ENCODE measurements at regions not wholly inside any gene's neighbourhood (a gene's known extent, or its start where the extent isn't known, plus 50 kb on each side); places are given as distances from the start of the nearest gene placed in this dataset.
"Not testable (repeated sequence)": the region's sequence is repeated elsewhere in the genome, so short reads cannot be mapped to it uniquely, and the experiment has no call there.

DNA sequence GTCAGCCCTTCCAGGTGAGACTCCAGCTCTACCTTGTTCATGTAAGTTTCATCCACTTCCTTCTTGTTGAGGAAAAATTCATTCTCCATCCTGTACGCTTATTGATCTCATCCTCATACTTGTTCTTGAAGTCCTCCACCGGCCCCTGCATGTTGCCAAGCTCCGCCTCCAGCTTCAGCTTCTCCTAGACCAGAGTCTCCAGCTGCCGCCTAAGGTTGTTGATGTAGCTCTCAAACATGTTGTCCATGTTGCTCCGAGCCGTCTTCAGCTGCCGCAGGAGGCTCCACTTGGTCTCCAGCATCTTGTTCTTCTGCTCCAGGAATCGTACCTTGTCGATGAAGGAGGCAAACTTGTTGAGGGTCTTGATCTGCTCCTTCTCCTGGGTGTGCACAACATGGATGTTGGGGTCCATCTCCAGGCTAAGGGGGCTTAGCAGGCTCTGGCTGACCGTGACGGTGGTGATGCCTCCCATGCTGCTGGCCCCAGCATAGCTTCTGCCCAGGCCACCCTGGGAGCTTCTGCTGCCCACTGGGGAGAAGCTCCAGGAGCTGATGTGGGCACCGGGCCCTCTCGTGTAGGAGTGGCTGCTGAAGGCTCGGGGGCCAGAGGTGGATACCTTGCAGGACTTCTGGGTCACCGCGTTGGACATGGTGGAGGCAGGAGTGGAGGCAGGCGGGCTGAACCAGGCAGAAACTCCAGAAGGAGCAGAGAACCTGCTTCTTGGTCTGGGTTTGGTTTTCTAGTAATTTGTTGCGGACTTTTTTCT lies 422.6 kb upstream of the ARPP21 start:
- DNase-seq, result no peak

DNA sequence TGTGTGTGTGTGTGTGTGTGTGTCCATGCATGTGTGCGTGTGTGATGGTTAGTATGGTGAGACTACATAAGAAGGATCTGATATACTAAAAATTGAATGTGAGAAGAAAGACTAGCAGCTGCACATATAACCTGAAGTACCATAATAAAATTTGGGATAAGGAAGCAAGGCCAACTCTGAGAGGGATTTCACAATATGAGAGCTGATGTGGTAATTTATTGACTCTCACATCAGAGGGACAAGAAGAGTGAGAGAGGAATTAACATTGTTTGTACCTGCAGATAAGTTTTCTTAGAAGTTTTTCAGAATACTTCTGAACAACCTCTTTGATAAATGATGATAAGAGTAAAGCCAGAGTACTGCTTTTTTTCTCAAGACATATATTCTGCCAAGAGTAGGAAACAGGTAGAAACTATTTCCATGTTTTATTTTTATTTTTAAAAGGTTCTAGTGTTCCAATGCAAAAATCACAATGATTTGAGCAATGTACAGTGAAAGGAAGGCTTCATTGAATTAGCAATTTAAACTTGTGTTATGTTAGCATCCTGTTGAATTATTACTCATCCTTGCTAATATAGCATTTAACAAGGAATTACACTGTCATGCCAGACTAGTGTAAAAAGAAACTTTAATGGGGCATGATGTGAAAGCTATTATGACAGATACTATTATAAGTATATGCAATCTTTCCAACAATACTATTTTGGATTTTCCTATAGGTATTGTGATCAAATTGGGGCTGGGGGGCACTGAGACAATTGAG lies 415.5 kb upstream of the ARPP21 start:
- DNase-seq, result no peak

DNA sequence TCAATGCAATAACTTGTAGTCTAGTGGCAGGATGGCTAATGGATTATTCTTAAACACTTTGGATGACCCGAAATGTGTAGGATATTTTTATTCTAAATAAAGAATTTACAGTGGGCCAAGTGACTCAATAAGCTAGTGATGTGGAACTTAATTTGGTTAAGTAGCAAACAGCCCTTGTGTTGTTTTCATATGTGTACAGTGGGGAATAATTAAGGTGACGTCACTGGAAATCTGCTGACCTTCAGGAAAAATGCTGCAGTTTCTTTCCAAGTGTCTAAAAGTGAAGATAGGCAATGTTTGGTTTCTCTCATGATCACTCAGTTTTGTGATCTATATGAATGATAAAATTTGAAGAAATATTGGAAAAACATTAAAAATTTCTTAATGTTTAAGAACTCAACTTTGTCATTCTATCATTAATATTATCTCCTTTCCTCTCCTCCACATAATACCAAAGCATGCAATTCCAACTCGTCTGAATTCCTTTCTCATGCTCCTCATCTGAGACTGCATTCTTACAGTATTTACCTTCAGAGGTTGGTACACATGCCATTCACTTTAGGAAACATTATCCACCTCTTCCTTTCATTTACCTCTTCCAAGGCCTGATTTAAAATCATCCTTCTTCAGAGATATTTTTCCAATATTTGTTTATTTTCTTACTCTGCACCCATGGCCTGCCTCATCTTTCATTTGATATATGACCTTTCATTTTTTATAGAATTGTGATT lies 414.6 kb upstream of the ARPP21 start:
- DNase-seq, result no peak

DNA sequence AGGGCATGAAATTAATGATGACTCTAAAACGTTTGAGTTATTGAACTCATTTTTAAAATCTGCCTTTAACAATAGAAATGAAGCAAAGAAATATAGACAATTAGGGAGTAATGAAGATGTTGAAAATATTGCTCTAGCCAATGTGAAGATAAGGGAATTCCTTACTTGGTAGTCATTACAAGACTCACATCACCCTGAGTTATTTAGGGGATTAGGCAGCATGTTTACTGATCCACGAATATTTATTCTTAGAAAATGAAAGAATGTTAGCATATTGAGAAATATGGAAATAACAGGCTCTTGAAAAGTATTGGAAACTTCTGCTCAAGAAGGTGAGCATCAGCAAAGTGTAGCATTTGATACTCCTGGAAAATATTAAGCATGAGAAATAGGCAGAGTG lies 398.1 kb upstream of the ARPP21 start:
- no peak for DNase-seq

DNA sequence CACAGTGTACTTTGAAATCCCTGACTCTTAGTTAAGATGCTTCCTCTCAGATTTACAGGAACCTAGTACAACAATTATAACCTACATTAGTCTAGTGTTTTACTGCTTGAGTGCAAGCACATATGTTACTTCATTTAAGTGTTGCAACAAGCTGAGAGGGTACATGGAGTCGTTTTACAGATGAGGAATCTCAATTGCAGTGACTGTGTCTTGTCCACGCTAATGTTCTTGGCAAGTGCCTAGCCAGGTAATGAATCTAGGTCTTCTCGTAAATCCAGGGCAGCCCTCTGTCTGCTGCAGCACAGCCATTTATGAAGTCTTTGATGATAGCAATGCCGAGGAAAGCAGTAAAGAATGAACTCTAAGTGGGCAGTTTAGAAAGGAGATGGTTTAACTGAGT lies 384.4 kb upstream of the ARPP21 start:
- no peak for DNase-seq

DNA sequence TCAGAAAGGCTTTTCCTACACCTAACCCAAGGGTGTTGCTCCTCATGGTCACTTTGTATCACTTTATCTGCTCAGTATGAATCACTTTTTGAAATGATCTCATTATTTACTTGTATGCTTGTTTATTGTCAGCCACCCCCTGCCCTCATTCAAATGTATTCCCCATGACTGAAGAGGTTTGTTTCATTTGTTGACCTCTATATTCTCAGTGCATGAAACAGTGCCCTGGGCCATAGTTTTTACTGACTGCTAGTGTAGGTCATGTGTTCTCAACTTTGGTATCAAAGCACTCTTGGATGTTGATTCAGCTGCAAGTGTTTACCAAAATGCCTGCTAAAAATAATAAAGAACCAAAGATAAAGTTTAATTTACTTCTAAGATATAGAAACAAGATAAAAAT lies 381.7 kb upstream of the ARPP21 start:
- no peak for DNase-seq

DNA sequence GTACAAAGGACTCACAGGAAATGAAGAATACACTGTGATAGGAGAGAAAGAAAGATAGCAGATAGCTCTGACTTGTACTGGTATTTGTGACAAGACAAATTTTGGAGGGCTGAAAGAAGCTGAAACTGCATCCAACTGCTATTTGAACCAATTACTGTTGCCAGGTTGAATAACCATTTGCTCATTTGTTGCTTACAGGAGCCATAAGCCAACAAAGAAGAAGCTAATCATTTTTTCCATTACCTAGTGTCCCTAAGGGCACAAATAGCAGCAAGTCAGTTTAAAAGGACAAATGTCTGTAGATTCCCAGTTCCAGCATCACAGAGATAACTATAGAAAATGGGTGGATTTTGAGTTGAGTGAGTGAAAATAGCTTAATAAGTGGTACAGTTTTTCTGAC lies 376.9 kb upstream of the ARPP21 start:
- DNase-seq, result no peak

DNA sequence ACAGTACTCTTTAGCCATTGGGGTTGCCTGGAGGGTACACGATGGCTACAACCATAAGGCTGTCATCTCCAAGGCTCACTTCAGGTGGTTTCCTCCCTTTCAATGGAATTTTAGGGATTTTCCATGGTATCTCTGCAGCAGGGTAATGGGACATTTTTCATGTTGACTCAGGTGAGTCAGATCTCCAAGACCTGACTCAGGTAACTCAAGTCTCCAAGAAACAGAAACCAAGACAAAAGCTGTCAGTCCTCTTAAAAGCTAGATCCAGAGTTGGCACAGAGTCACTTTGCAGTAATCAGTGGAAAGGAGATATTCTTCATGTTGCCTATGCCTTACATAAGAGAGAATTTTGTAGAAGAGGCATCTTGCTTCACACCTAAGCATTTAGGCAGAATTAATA lies 375.8 kb upstream of the ARPP21 start:
- no peak for DNase-seq

DNA sequence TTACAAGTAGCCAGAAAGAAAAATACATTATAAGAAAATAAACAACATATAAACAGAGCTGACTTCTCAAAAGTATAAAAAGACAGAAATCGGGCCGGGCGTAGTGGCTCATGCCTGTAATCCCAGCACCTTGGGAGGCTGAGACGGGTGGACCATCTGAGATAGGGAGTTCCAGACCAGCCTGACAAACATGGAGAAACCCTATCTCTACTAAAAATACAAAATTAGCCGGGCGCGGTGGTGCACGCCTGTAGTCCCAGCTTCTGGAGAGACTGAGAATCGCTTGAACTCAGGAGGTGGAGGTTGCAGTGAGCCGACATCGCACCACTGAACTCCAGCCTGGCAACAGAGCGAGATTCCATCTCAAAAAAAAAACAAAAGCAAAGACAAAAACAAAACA lies 373.3 kb upstream of the ARPP21 start:
- DNase-seq, result not testable (repeated sequence)

DNA sequence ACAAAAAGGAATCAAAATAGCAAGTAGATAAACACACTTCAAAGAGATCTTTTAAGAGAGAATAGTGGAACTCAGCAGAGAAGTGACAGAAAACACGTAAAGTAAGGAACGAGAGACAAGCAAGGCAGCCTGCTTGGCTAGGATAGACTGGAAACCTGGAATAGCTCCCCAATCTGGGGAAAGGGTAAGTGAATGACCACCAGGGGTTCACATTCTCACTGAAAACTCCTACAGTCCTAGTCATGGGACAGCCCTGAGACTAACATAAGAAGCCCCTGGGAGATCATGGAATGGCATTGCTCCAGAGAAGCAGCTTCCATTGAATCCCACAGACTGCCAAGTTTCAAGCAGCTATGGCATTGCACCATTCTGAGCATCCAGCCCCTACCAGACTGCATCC lies 363.6 kb upstream of the ARPP21 start:
- DNase-seq, result no peak

DNA sequence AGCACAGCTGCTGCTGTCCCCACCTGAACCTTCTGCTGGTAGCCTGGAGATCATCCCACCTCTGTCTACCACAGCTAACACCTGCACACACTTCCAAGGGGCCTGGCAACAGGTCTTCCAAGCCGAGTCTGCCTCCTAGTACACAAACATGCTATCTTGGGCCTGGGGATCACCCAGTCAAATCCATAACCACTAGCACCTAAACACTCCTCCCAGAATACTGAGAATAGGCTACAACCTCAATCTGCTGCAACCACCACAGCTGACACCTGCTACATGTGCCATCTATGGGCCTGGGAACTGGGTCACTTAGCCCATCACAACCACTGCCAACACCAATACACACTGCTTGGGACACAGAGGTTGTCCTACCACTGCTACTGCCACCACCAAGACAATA lies 362.8 kb upstream of the ARPP21 start:
- DNase-seq, result no peak

DNA sequence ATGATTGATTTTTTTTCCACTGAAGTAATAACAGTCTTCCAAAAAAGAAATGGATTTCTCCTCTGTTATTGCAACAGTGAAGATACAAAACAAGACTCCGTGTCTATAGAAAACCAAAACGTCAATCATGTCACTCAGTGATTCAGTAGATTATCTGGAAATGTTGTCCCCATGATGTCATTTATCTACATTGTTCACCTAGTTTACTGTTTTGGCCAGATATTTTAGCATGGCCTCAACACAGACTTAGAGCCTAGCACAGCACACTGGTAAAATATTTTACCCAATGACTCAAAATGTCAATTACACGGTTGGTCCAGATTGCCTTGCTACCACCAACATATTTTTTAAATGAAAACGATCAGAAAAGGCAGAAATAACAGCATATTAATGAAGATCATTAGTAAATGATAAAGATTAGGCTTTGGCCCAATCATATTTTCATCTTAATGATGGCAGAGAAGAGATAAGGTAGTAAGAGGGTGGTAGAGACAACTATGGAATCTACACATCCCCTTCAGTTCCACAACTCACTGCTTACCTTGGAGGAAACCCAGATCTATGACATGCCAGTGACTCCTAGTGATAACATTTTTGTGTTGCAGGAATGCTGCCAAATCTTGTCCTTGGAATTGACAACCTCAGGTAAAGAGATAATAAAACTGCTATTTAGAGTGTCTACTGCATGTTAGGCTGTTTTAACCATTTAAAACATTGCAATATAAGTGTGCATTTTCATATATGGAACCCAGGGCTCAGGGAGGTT lies 347.7 kb upstream of the ARPP21 start:
- no peak for DNase-seq

DNA sequence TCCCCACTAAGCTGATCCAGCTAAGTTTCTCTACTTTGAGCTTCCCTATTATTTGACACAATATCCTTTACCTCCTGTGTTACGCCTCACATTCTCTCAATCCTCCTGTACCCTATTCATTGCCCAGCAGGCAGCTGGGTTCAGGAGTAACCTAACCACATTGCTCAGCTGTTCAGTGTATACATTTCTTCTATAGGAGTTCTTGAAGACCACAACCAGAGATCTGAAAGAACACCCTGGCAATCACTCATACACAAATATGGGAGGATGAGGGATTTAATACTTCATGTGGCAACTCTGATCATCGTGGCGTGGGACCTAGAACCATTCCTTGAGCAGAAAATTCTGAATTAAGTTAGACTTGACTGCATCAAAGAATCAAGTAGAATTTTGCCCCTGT lies 346.8 kb upstream of the ARPP21 start:
- DNase-seq, result no peak

DNA sequence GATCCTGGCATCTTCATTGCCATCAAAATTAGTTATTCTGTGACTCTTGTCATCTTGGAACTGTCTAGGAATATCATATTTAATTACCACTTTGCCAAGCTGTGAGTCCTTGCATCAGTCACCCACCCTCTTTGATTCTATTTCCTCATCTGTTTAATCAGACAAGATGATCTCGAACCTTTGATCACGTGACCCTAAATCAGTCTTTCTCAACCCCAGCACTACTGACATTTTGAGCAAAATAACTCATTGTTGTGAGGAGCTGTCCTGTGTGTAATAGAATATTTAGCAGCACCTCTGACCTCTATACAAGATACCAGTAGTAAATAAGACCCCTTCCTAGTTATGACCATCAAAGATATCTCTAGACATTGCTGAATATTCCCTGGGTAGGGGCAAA lies 343.4 kb upstream of the ARPP21 start:
- no peak for DNase-seq

DNA sequence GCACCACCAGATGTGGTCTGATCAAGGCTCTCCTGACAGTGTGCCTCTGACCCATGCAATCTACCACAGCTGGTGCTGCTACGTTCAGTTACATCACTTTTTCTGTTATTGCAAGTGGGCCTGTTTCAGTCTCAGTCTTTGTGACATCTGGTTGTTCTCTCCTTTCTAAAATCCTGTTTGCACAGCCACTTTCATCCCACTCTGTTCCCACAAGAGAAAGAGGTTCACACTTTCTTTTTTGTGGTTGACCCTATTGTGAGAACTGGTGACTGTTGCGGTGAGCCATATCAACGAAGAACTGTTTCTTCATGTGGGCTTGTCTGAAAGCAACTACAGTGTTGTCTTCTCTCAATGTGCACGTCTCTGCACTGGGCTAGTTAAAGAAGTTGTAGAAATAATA lies 342.8 kb upstream of the ARPP21 start:
- DNase-seq, result no peak

DNA sequence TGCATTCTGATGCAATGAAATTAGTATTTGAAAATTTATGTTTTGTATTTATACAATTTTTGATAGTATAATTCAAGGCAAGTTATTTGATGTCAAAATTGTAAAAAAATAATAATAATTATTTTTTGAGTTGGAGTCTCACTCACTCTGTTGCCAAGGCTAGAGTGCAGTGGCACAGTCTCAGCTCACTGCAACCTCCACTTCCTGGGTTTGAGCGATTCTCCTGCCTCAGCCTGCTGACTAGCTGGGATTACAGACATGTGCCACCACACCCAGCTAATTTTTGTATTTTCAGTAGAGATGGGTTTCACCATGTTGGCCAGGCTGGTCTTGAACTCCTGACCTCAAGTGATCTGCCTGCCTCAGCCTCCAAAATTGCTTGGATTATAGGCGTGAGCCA lies 342.4 kb upstream of the ARPP21 start:
- not testable (repeated sequence) for DNase-seq

DNA sequence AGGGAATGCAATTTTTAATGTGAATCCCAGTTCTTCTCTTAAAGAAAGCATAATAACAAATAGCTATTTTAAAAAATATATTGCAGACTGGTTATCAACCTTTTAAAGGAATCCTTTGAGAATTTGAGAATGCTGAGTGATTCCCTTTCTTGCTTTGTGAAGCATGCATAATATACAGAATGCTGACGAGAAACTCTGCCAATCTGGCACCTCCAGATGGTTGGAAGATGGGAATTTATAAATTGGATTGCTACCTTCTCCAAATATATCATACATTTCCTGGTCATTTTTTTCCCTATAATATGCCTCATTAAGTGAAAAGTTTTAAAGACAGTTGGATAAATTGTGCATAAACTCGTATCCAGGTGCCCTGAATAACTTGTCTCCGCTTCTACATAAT lies 333.9 kb upstream of the ARPP21 start:
- no peak for DNase-seq

DNA sequence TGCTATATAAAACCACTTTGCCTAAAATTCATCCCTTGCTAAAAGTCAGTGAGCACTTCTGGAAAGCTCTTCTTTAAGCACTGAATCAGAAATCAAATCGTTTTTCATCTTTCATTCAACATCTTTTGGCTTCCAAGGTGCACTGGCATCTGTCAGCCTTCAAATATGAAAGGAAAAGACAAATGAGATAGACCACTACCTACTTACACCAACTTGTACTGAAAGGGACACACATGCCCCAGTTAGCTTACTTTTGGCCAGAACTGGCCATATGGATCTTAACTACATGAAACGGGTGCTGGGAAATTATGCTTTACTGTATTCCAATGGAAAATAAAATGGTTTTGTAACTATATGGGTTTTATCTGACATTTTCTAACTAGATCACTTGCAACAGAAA lies 332.0 kb upstream of the ARPP21 start:
- DNase-seq, result no peak

DNA sequence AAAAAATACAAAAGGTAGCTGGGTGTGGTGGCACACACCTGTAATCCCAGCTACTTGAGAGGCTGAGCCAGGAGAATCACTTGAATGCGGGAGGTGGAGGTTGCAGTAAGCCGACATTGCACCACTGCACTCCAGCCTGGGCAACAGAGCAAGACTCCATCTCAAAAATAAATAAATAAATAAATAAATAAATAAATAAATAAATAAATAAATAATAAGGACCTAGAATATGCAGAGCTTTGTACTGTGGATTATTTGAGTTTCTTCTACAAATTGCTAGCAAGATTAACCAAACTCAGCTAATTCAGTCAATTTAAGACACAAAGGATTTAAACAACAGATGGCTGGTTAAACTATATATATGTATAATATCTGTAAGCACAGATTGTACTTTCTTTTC lies 322.5 kb upstream of the ARPP21 start:
- DNase-seq, result not testable (repeated sequence)

DNA sequence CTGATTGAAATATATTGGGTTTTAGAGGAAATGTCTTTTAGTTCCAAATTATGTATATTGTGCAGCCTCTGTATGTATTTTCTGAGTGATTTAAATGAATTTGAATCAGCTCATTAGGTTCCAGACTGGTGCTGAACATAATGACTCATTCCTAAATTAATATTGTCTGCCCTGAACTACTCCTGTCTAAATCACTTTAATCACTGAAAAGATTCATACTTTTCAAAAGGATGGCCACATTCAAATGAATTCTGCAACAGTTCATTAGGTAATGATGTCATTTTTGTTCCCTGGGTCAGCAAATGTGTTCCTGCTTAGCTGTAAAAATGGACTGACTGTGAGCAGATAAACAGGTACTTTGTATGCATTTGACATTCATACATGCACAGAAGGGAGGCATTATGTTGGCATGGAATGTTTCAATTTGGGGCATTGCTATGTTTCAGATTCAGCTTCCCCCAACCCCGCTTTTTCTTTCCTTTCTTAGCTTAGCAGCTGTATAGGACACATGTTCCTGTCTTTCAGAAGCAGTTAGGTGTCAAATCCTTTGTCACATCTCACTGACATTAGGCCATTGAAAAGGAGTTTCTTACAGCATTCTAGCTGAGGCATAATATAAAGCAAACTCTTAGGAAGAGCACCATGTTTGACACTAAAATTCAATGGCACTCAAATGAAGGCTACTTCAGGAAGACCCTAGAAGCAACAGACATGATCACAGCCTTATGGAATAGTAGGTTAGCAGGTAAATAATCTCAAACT lies 318.5 kb upstream of the ARPP21 start:
- DNase-seq, result no peak

DNA sequence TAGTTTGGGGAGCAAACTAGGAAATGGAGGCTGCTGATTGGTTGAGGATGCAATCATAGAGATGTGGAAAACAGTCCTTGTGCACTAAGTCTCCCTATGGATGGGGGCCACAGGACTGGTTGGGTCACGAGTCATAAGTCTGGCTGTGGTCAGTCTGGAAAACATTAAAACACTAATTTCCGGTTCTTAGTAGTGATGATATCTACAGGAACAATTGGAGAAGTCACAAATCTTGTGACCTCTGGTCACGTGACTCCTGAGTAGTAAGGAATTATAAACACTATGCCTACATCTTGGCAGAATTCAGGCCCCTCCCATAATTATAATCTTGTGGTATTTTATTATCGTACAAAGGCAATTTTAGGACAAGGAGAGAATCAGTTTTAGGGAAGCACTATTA lies 317.3 kb upstream of the ARPP21 start:
- DNase-seq, result no peak

DNA sequence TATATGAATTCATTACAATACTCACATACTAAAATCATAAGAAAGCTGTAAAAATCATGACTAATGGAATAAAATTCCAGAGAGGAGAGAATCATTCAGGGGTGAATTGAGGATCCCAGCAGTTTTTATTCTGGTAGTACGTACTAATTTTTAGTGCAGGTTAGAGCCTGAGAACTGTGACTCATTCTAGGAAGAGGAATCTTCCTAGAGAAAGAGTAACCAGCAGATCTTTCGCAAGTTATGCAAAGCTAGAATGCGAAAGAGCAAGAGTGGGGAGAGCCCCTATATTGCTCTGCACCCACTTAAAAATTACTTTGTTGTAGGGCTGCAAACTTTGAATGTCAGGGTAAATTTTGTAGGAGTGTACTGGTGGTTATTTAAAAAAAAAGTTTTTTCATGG lies 303.6 kb upstream of the ARPP21 start:
- no peak for DNase-seq

Data from AML-193 (cell line).